ENCODE measurements at regions not wholly inside any gene's neighbourhood (a gene's known extent, or its start where the extent isn't known, plus 50 kb on each side); places are given as distances from the start of the nearest gene placed in this dataset.

GRCh38 chr12:131535779-131536178, 175.1 kb upstream of the SFSWAP start:
- DNase-seq (ENCODE audit: low spot score) = no peak
- no peaks in the 10 kb centered on the region for H3K36me3 Mint-ChIP-seq (ENCODE audit: low read depth, unreplicated experiment)
- H3K27ac Mint-ChIP-seq (ENCODE audit: unreplicated experiment) = no peak overlapping the region
- H3K27me3 Mint-ChIP-seq (ENCODE audit: unreplicated experiment) = peaks cover 2% of the 10 kb centered on the region
- no peak for TF ChIP-seq CTCF (IDR thresholded peaks at IDR 0.05; ENCODE audit: unreplicated experiment)
- no peaks in the 10 kb centered on the region for H3K4me1 Mint-ChIP-seq (ENCODE audit: unreplicated experiment)
- no peaks in the 10 kb centered on the region for H3K9me3 Mint-ChIP-seq (ENCODE audit: unreplicated experiment)
- H3K4me3 Mint-ChIP-seq (ENCODE audit: unreplicated experiment) = no peak overlapping the region

- no peaks in the 10 kb centered on the region for H3K36me3 Mint-ChIP-seq (ENCODE audit: low read depth, unreplicated experiment)
- H3K27ac Mint-ChIP-seq (ENCODE audit: unreplicated experiment) = no peak overlapping the region
- DNase-seq (ENCODE audit: low spot score) = no peak
- no peak overlapping the region for H3K4me3 Mint-ChIP-seq (ENCODE audit: unreplicated experiment)
- H3K4me1 Mint-ChIP-seq (ENCODE audit: unreplicated experiment) = no peaks in the 10 kb centered on the region
- TF ChIP-seq CTCF (IDR thresholded peaks at IDR 0.05; ENCODE audit: unreplicated experiment) = no peak
- peaks cover 2% of the 10 kb centered on the region for H3K27me3 Mint-ChIP-seq (ENCODE audit: unreplicated experiment)
- no peaks in the 10 kb centered on the region for H3K9me3 Mint-ChIP-seq (ENCODE audit: unreplicated experiment)
These were observed 174.6 kb upstream of the SFSWAP start for GRCh38 chr12:131536337-131536736.

GRCh38 chr12:131536766-131537165, 174.1 kb upstream of the SFSWAP start:
- no peak overlapping the region for H3K27ac Mint-ChIP-seq (ENCODE audit: unreplicated experiment)
- H3K9me3 Mint-ChIP-seq (ENCODE audit: unreplicated experiment) = no peaks in the 10 kb centered on the region
- H3K36me3 Mint-ChIP-seq (ENCODE audit: low read depth, unreplicated experiment) = no peaks in the 10 kb centered on the region
- H3K27me3 Mint-ChIP-seq (ENCODE audit: unreplicated experiment) = peaks cover 2% of the 10 kb centered on the region
- no peaks in the 10 kb centered on the region for H3K4me1 Mint-ChIP-seq (ENCODE audit: unreplicated experiment)
- no peak for TF ChIP-seq CTCF (IDR thresholded peaks at IDR 0.05; ENCODE audit: unreplicated experiment)
- no peak overlapping the region for H3K4me3 Mint-ChIP-seq (ENCODE audit: unreplicated experiment)
- DNase-seq (ENCODE audit: low spot score) = no peak

GRCh38 chr12:131537267-131537958, 173.5 kb upstream of the SFSWAP start:
- Mint-ChIP-seq H3K27me3 (ENCODE audit: unreplicated experiment) (peaks cover 2% of the 10 kb centered on the region), H3K27ac (ENCODE audit: unreplicated experiment) (no peak overlapping the region), H3K4me3 (ENCODE audit: unreplicated experiment) (no peak overlapping the region), H3K36me3 (ENCODE audit: low read depth, unreplicated experiment) (no peaks in the 10 kb centered on the region), H3K9me3 (ENCODE audit: unreplicated experiment) (no peaks in the 10 kb centered on the region), H3K4me1 (ENCODE audit: unreplicated experiment) (no peaks in the 10 kb centered on the region)
- no peak for DNase-seq (ENCODE audit: low spot score)
- TF ChIP-seq CTCF (IDR thresholded peaks at IDR 0.05; ENCODE audit: unreplicated experiment) = no peak

DNA sequence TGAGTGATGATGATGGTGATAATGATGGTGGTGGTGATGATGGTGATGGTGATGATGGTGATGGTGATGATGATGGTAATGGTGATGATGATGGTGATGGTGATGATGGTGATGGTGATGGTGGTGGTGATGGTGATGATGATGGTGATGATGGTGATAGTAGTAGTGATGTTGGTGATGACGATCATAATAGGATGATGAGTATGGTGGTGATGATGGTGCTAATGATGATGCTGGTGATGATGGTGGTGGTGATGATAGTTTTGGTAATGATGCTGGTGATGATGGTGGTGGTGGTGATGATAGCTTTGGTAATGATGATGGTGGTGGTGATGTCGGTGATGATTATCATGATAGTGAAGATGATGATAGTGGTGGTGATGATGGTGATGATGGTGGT, 171.5 kb upstream of the SFSWAP start:
- no peak overlapping the region for H3K27ac Mint-ChIP-seq (ENCODE audit: unreplicated experiment)
- H3K36me3 Mint-ChIP-seq (ENCODE audit: low read depth, unreplicated experiment) = no peaks in the 10 kb centered on the region
- H3K27me3 Mint-ChIP-seq (ENCODE audit: unreplicated experiment) = no peaks in the 10 kb centered on the region
- H3K9me3 Mint-ChIP-seq (ENCODE audit: unreplicated experiment) = no peaks in the 10 kb centered on the region
- H3K4me3 Mint-ChIP-seq (ENCODE audit: unreplicated experiment) = no peak overlapping the region
- no peak for DNase-seq (ENCODE audit: low spot score)
- TF ChIP-seq CTCF (IDR thresholded peaks at IDR 0.05; ENCODE audit: unreplicated experiment) = no peak
- no peaks in the 10 kb centered on the region for H3K4me1 Mint-ChIP-seq (ENCODE audit: unreplicated experiment)
